Stimulated activated CD8-positive, alpha-beta memory T cell treated with anti-CD3 and anti-CD28 coated beads, Interleukin-15, amount 100 ng/mL, for 4 hours (primary cell): ENCODE measurements at regions not wholly inside any gene's neighbourhood (a gene's known extent, or its start where the extent isn't known, plus 50 kb on each side); places are given as distances from the start of the nearest gene placed in this dataset.
"Not testable (repeated sequence)": the region's sequence is repeated elsewhere in the genome, so short reads cannot be mapped to it uniquely, and the experiment has no call there.

ENCODE experiments used
- DNase-seq, 2 donors: peaks; one replicate each; pipeline ENCODE4 v3.0.0-alpha.2; 2020; ENCODE audit warnings: low read depth in 2 of 2

- DNase-seq = no peak
Measured at GRCh38 chr6:17012421-17013225, 89.2 kb upstream of the STMND1 start.

GRCh38 chr6:17011985-17012384, 89.9 kb upstream of the STMND1 start:
- DNase-seq = no peak

GRCh38 chr6:17007749-17008148, 94.1 kb upstream of the STMND1 start:
- DNase-seq = no peak

GRCh38 chr6:17006543-17006942, 95.3 kb upstream of the STMND1 start:
- DNase-seq = no peak

GRCh38 chr6:17004269-17004668, 97.6 kb upstream of the STMND1 start:
- no peak for DNase-seq

- no peak for DNase-seq
Measured at GRCh38 chr6:17002123-17002522, 99.7 kb upstream of the STMND1 start.

- no peak for DNase-seq
Measured at GRCh38 chr6:17001188-17001587, 100.7 kb upstream of the STMND1 start.

GRCh38 chr6:16999491-17000436, 102.1 kb upstream of the STMND1 start:
- DNase-seq = no peak

GRCh38 chr6:16998461-16998860, 103.4 kb upstream of the STMND1 start:
- no peak for DNase-seq

- no peak for DNase-seq
Measured at GRCh38 chr6:16995511-16996250, 106.2 kb upstream of the STMND1 start.

GRCh38 chr6:16993396-16993795, 108.5 kb upstream of the STMND1 start:
- DNase-seq = no peak

- DNase-seq = no peak
Measured at GRCh38 chr6:16991981-16992629, 109.7 kb upstream of the STMND1 start.

- not testable (repeated sequence) for DNase-seq
Measured at GRCh38 chr6:16989976-16990375, 111.9 kb upstream of the STMND1 start.

- no peak for DNase-seq
Measured at GRCh38 chr6:16989382-16989781, 112.5 kb upstream of the STMND1 start.

- DNase-seq = no peak
Measured at GRCh38 chr6:16987996-16988395, 113.9 kb upstream of the STMND1 start.

GRCh38 chr6:16985513-16986284, 116.2 kb upstream of the STMND1 start:
- DNase-seq = no peak

- DNase-seq = no peak
Measured at GRCh38 chr6:16982807-16983206, 119.0 kb upstream of the STMND1 start.

- no peak for DNase-seq
Measured at GRCh38 chr6:16979677-16980370, 122.0 kb upstream of the STMND1 start.

- no peak for DNase-seq
Measured at GRCh38 chr6:16978686-16979085, 123.2 kb upstream of the STMND1 start.
